Keratinocyte (primary cell): ENCODE measurements at regions not wholly inside any gene's neighbourhood (a gene's known extent, or its start where the extent isn't known, plus 50 kb on each side); places are given as distances from the start of the nearest gene placed in this dataset.

ENCODE experiments used
- DNase-seq: peaks from one replicate; pipeline ENCODE4 v3.0.0-alpha.2; 2011; ENCODE audit warnings: low read depth, missing footprints, low spot score
- FAIRE-seq: peaks from 2 replicates; lab custom pipeline; 2011; peaks lifted over from hg19 to GRCh38; lab: Jason Lieb, UNC
- H2AFZ ChIP-seq: 2 replicates; pipeline ENCODE4 v1.6.0; 2012; ENCODE audit warnings: low read length, control low read depth, inconsistent platforms; ENCODE audit not compliant: control insufficient read depth
- H3K27ac ChIP-seq: 2 replicates; pipeline ENCODE4 v1.5.1; 2011; ENCODE audit warnings: low read length; ENCODE audit not compliant: control insufficient read depth, insufficient read depth
- H3K27me3 ChIP-seq: 3 replicates; pipeline ENCODE4 v1.6.0; 2011; ENCODE audit warnings: low read length; ENCODE audit not compliant: control insufficient read depth, insufficient read depth; ENCODE audit errors: extremely low read depth
- H3K36me3 ChIP-seq, 2 experiments: 2 replicates in 1 of 2; 3 replicates in 1 of 2; pipeline ENCODE4 v1.5.1; 2011; ENCODE audit warnings: low read length in 2 of 2, mild to moderate bottlenecking in 1 of 2; ENCODE audit not compliant: control insufficient read depth in 2 of 2, insufficient read depth in 2 of 2; ENCODE audit errors: extremely low read depth in 1 of 2
- H3K4me1 ChIP-seq: 3 replicates; pipeline ENCODE4 v1.5.1; 2011; ENCODE audit warnings: low read length; ENCODE audit not compliant: control insufficient read depth, insufficient read depth; ENCODE audit errors: extremely low read depth
- H3K4me2 ChIP-seq: 3 replicates; pipeline ENCODE4 v1.6.0; 2011; ENCODE audit warnings: low read depth, low read length; ENCODE audit not compliant: control insufficient read depth, insufficient read depth; ENCODE audit errors: extremely low read depth
- H3K4me3 ChIP-seq, 3 experiments: fragments of 200-600 bp in 1 of 3; sonication (generic) in 1 of 3; 2 replicates in 2 of 3; 3 replicates in 1 of 3; pipeline ENCODE4 v1.5.1; 2011 to 2016; ENCODE audit warnings: low read length in 3 of 3, mild to moderate bottlenecking in 3 of 3, control low read depth in 2 of 3, inconsistent platforms in 1 of 3, low read depth in 1 of 3, mixed read lengths in 1 of 3, mixed run types in 1 of 3, moderate library complexity in 1 of 3; ENCODE audit not compliant: control insufficient read depth in 2 of 3, insufficient read depth in 2 of 3; ENCODE audit errors: extremely low read depth in 1 of 3
- H3K79me2 ChIP-seq: 2 replicates; pipeline ENCODE4 v1.6.0; 2012; ENCODE audit warnings: low read length; ENCODE audit not compliant: control insufficient read depth, insufficient read depth
- H3K9ac ChIP-seq: 3 replicates; pipeline ENCODE4 v1.6.0; 2011; ENCODE audit warnings: low read length; ENCODE audit not compliant: control insufficient read depth, insufficient read depth; ENCODE audit errors: extremely low read depth
- H3K9me1 ChIP-seq: 3 replicates; pipeline ENCODE4 v1.6.0; 2011; ENCODE audit warnings: low read length; ENCODE audit not compliant: control insufficient read depth, insufficient read depth; ENCODE audit errors: extremely low read depth
- H3K9me3 ChIP-seq: 2 replicates; pipeline ENCODE4 v1.5.1; 2012; ENCODE audit warnings: low read depth, low read length; ENCODE audit not compliant: control insufficient read depth
- H4K20me1 ChIP-seq: 3 replicates; pipeline ENCODE4 v1.6.0; 2011; ENCODE audit warnings: low read length; ENCODE audit not compliant: control insufficient read depth, insufficient read depth; ENCODE audit errors: extremely low read depth
- CTCF ChIP-seq, 3 experiments: IDR thresholded peaks in 1 of 3; conservative IDR thresholded peaks in 1 of 3; optimal IDR thresholded peaks in 1 of 3; 2 replicates in 2 of 3; 3 replicates in 1 of 3; pipeline versions ENCODE3 to v1.5.1; 2011; ENCODE audit warnings: low read length in 3 of 3, mild to moderate bottlenecking in 3 of 3, moderate library complexity in 2 of 3, control low read depth in 1 of 3, inconsistent platforms in 1 of 3; ENCODE audit not compliant: insufficient read depth in 2 of 3; ENCODE audit errors: extremely low read depth in 1 of 3
- EZH2 ChIP-seq: IDR thresholded peaks from one replicate; pipeline ENCODE4 v1.6.1; 2012; ENCODE audit warnings: inconsistent platforms, mild to moderate bottlenecking, low read length, moderate library complexity
- dilution Hi-C: fragments of 300-500 bp; cut with MboI; formaldehyde crosslinking; loops from one replicate; pipeline ENCODE4 v1.7.0; 2020; ENCODE audit warnings: low sequenced_read_pairs; ENCODE audit not compliant: extremely low pct_ligation_motif_present

DNA sequence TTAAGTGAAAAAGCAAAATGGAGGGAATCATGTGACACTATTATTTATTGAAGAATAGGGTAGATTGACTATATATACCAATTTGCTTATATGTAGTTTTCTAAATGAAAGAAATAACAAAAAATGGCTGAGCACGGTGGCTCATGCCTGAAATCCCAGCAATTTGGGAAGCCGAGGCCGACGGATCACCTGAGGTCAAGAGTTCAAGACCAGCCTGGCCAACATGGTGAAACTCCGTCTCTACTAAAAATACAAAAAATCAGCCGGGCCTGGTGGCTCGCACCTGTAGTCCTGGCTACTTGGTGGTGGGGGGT is 59.3 kb upstream of the MYCN start:
- Histone ChIP-seq H3K4me3 (no peak overlapping the region), H2AFZ (no peak overlapping the region), H3K27me3 (no peaks in the 10 kb centered on the region), H4K20me1 (no peaks in the 10 kb centered on the region), H3K4me2 (no peak overlapping the region), H3K36me3 (no peaks in the 10 kb centered on the region), H3K27ac (no peak overlapping the region), H3K9me1 (no peaks in the 10 kb centered on the region), H3K79me2 (no peaks in the 10 kb centered on the region), H3K9ac (no peak overlapping the region), H3K4me1 (no peaks in the 10 kb centered on the region), H3K9me3 (no peaks in the 10 kb centered on the region)
- dilution Hi-C loops = no loop called here
- FAIRE-seq (no peak), DNase-seq (no peak)
- TF ChIP-seq CTCF (optimal IDR thresholded peaks at IDR 0.05 in 1 of 3, IDR thresholded peaks at IDR 0.05 in 1 of 3, conservative IDR thresholded peaks at IDR 0.05 in 1 of 3; ENCODE audit: extremely low read depth in 1 of 3, insufficient read depth in 2 of 3, low read length in 3 of 3) = no peak
- TF ChIP-seq EZH2 = no peak

DNA sequence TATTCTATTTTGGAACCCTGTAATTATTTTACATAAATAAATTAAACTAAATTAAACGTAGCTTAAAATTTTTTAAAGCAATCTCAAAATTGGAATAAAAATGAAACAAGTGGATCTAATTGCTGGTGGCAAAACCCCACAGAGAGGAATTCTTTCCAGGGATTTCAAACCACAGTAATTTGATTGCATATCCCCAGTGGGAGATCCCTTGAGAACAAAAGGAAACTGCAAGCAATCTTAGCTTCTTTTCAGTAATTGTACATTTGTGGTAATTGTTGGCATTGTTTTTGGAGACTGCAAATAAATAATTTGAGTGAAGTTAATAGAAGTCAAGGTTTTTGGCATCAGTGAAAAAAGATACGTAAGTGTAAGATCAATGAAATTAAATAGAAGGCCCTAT is 58.7 kb upstream of the MYCN start:
- no peaks in the 10 kb centered on the region for H3K9me1 ChIP-seq
- no peak overlapping the region for H3K4me3 ChIP-seq
- DNase-seq (no peak), FAIRE-seq (no peak)
- no peaks in the 10 kb centered on the region for H4K20me1 ChIP-seq
- H3K27me3 ChIP-seq = no peaks in the 10 kb centered on the region
- H3K79me2 ChIP-seq = no peaks in the 10 kb centered on the region
- dilution Hi-C loops = no loop called here
- TF ChIP-seq EZH2 (no peak), CTCF (optimal IDR thresholded peaks at IDR 0.05 in 1 of 3, IDR thresholded peaks at IDR 0.05 in 1 of 3, conservative IDR thresholded peaks at IDR 0.05 in 1 of 3; ENCODE audit: extremely low read depth in 1 of 3, insufficient read depth in 2 of 3, low read length in 3 of 3) (no peak)
- no peak overlapping the region for H3K9ac ChIP-seq
- H2AFZ ChIP-seq = no peak overlapping the region
- no peaks in the 10 kb centered on the region for H3K4me1 ChIP-seq
- no peak overlapping the region for H3K4me2 ChIP-seq
- H3K9me3 ChIP-seq = no peaks in the 10 kb centered on the region
- no peak overlapping the region for H3K27ac ChIP-seq
- no peaks in the 10 kb centered on the region for H3K36me3 ChIP-seq
